Liver (tissue), 7 donors: ENCODE measurements at regions not wholly inside any gene's neighbourhood (a gene's known extent, or its start where the extent isn't known, plus 50 kb on each side); places are given as distances from the start of the nearest gene placed in this dataset.

Experiments
- DNase-seq: peaks from one replicate; pipeline ENCODE4 v3.0.0-alpha.2; 2017; ENCODE audit warnings: low spot score
- H3K27ac ChIP-seq, 2 donors: one replicate each; pipeline ENCODE4 v1.7.0; 2013; ENCODE audit warnings: inconsistent platforms in 2 of 2, low read length in 2 of 2, control low read depth in 1 of 2, low read depth in 1 of 2, mild to moderate bottlenecking in 1 of 2
- H3K27me3 ChIP-seq, 4 donors: one replicate each; pipeline versions ENCODE4 v1.6.1 to v1.7.0; 2013; ENCODE audit warnings: low read length in 3 of 4, inconsistent platforms in 1 of 4, mild to moderate bottlenecking in 1 of 4, moderate library complexity in 1 of 4; ENCODE audit not compliant: control insufficient read depth in 4 of 4, insufficient read depth in 4 of 4
- H3K36me3 ChIP-seq, 4 donors: one replicate each; pipeline versions ENCODE4 v1.6.1 to v1.7.0; 2013; ENCODE audit warnings: low read length in 3 of 4, mild to moderate bottlenecking in 3 of 4, low read depth in 1 of 4, moderate library complexity in 1 of 4; ENCODE audit not compliant: control insufficient read depth in 4 of 4, insufficient read depth in 3 of 4
- H3K4me1 ChIP-seq, 4 donors: one replicate each; pipeline versions ENCODE4 v1.6.1 to v1.7.0; 2013; ENCODE audit warnings: low read length in 3 of 4, mild to moderate bottlenecking in 3 of 4, moderate library complexity in 1 of 4; ENCODE audit not compliant: control insufficient read depth in 4 of 4, insufficient read depth in 4 of 4
- H3K4me3 ChIP-seq, 3 donors: one replicate each; pipeline versions ENCODE4 v1.6.1 to v1.7.0; 2013; ENCODE audit warnings: low read length in 3 of 3, control low read depth in 1 of 3, low read depth in 1 of 3, mild to moderate bottlenecking in 1 of 3
- H3K9ac ChIP-seq, 2 donors: one replicate each; pipeline ENCODE4 v1.7.0; 2013; ENCODE audit warnings: low read length in 2 of 2, mild to moderate bottlenecking in 2 of 2, moderate library complexity in 2 of 2, control low read depth in 1 of 2, low read depth in 1 of 2
- H3K9me3 ChIP-seq, 4 donors: one replicate each; pipeline versions ENCODE4 v1.6.1 to v1.7.0; 2013; ENCODE audit warnings: low read length in 3 of 4; ENCODE audit not compliant: control insufficient read depth in 4 of 4
- ATF3 ChIP-seq: IDR thresholded peaks from 2 replicates; pipeline ENCODE4 v1.6.1; 2016; ENCODE audit warnings: antibody characterized with exemption
- EGR1 ChIP-seq, 2 donors: IDR thresholded peaks; 2 replicates each; pipeline ENCODE4 v1.6.1; 2016 to 2018; ENCODE audit warnings: antibody characterized with exemption in 2 of 2, low read depth in 2 of 2
- FOXA1 ChIP-seq: IDR thresholded peaks from 2 replicates; pipeline ENCODE4 v1.6.1; 2016; ENCODE audit warnings: antibody characterized with exemption
- FOXA2 ChIP-seq: IDR thresholded peaks from 2 replicates; pipeline ENCODE4 v1.6.1; 2016; ENCODE audit warnings: antibody characterized with exemption
- GABPA ChIP-seq, 2 donors: IDR thresholded peaks in 1 of 2; conservative IDR thresholded peaks in 1 of 2; 2 replicates each; pipeline ENCODE4 v1.6.1; 2016; ENCODE audit warnings: antibody characterized with exemption in 2 of 2, mild to moderate bottlenecking in 1 of 2, moderate library complexity in 1 of 2
- HNF4A ChIP-seq, 2 donors: conservative IDR thresholded peaks; 2 replicates each; pipeline ENCODE4 v1.6.1; 2016; ENCODE audit warnings: antibody characterized with exemption in 2 of 2, mild to moderate bottlenecking in 2 of 2
- HNF4G ChIP-seq: IDR thresholded peaks from 2 replicates; pipeline ENCODE4 v1.6.1; 2016; ENCODE audit warnings: antibody characterized with exemption
- JUND ChIP-seq, 2 donors: IDR thresholded peaks; 2 replicates each; pipeline ENCODE4 v1.6.1; 2016; ENCODE audit warnings: antibody characterized with exemption in 2 of 2
- MAX ChIP-seq: IDR thresholded peaks from 2 replicates; pipeline ENCODE4 v1.6.1; 2016; ENCODE audit warnings: antibody characterized with exemption
- NR2F2 ChIP-seq: IDR thresholded peaks from 2 replicates; pipeline ENCODE4 v1.6.1; 2016; ENCODE audit warnings: antibody characterized with exemption
- RAD21 ChIP-seq, 2 donors: IDR thresholded peaks; 2 replicates each; pipeline ENCODE4 v1.6.1; 2016; ENCODE audit warnings: antibody characterized with exemption in 2 of 2, mild to moderate bottlenecking in 2 of 2
- REST ChIP-seq: IDR thresholded peaks from 2 replicates; pipeline ENCODE4 v1.6.1; 2016; ENCODE audit warnings: antibody characterized with exemption, mild to moderate bottlenecking
- RXRA ChIP-seq, 2 donors: IDR thresholded peaks; 2 replicates each; pipeline ENCODE4 v1.6.1; 2017 to 2018; ENCODE audit warnings: antibody characterized with exemption in 2 of 2, mild to moderate bottlenecking in 1 of 2
- SP1 ChIP-seq: IDR thresholded peaks from 2 replicates; pipeline ENCODE4 v1.6.1; 2018; ENCODE audit warnings: antibody characterized with exemption, mild to moderate bottlenecking
- TAF1 ChIP-seq: conservative IDR thresholded peaks from 2 replicates; pipeline ENCODE4 v1.6.1; 2016; ENCODE audit warnings: antibody characterized with exemption, mild to moderate bottlenecking
- YY1 ChIP-seq: IDR thresholded peaks from 2 replicates; pipeline ENCODE4 v1.6.1; 2016; ENCODE audit warnings: antibody characterized with exemption, mild to moderate bottlenecking
- ZBTB33 ChIP-seq: IDR thresholded peaks from 2 replicates; pipeline ENCODE4 v1.6.1; 2016; ENCODE audit warnings: antibody characterized with exemption
- WGBS: extraction: QIAGEN DNeasy Blood & Tissue Kit; methylation state at CpG from one replicate; pipeline ENCODE4 v1.1.7; 2013; 5-methylcytosine and 5-hydroxymethylcytosine counted together
- donor health status: healthy.
- donor health status: healthy.
- donor health status: healthy.
- donor health status: healthy.

GRCh38 chr17:68152161-68152571 lies 95.7 kb upstream of the AMZ2 start:
- no peak for DNase-seq
- no peaks in the 10 kb centered on the region for H3K4me1 ChIP-seq
- H3K27me3 ChIP-seq, result no peaks in the 10 kb centered on the region
- no peak overlapping the region for H3K9ac ChIP-seq
- H3K27ac ChIP-seq, result no peak overlapping the region
- H3K9me3 ChIP-seq, result no peaks in the 10 kb centered on the region
- H3K36me3 ChIP-seq, result no peaks in the 10 kb centered on the region
- WGBS, result 89% methylated on average over 18 of the region's 18 CpGs
- H3K4me3 ChIP-seq, result no peak overlapping the region
- TF ChIP-seq FOXA2, result no peak
- TF ChIP-seq MAX, result no peak
- TF ChIP-seq EGR1 (IDR thresholded peaks at IDR 0.05; ENCODE audit: low read depth in 2 of 2), result no peak
- no peak for TF ChIP-seq ZBTB33
- no peak for TF ChIP-seq TAF1
- no peak for TF ChIP-seq GABPA (IDR thresholded peaks at IDR 0.05 in 1 of 2, conservative IDR thresholded peaks at IDR 0.05 in 1 of 2)
- TF ChIP-seq YY1, result no peak
- TF ChIP-seq RXRA (IDR thresholded peaks at IDR 0.05), result no peak
- TF ChIP-seq FOXA1, result no peak
- TF ChIP-seq HNF4A (conservative IDR thresholded peaks at IDR 0.05), result no peak
- TF ChIP-seq HNF4G, result no peak
- TF ChIP-seq RAD21 (IDR thresholded peaks at IDR 0.05), result no peak
- no peak for TF ChIP-seq REST
- TF ChIP-seq ATF3, result no peak
- TF ChIP-seq SP1, result no peak
- TF ChIP-seq NR2F2, result no peak
- no peak for TF ChIP-seq JUND (IDR thresholded peaks at IDR 0.05)

GRCh38 chr17:68155692-68156091 lies 92.2 kb upstream of the AMZ2 start:
- Histone ChIP-seq H3K27ac (no peak overlapping the region), H3K9ac (no peak overlapping the region), H3K4me1 (no peaks in the 10 kb centered on the region), H3K27me3 (no peaks in the 10 kb centered on the region), H3K9me3 (no peaks in the 10 kb centered on the region), H3K36me3 (peaks cover 0 to 1% (median 0%) of the 10 kb centered on the region in 4 donors), H3K4me3 (no peak overlapping the region)
- no peak for DNase-seq
- WGBS, result 94% methylated on average over 5 of the region's 5 CpGs
- TF ChIP-seq HNF4G (no peak), MAX (no peak)
